Parathyroid adenoma (tissue), 2 donors: ENCODE measurements at regions not wholly inside any gene's neighbourhood (a gene's known extent, or its start where the extent isn't known, plus 50 kb on each side); places are given as distances from the start of the nearest gene placed in this dataset.

Source experiments
- H2AFZ ChIP-seq: fragments of 300-600 bp; sonication (generic); one replicate; pipeline ENCODE4 v1.7.0; 2017; ENCODE audit warnings: antibody characterized with exemption, mild to moderate bottlenecking
- H3K27ac ChIP-seq: fragments of 300-600 bp; sonication (generic); one replicate; pipeline ENCODE4 v1.7.0; 2017
- H3K27me3 ChIP-seq: fragments of 300-600 bp; sonication (generic); one replicate; pipeline ENCODE4 v1.7.0; 2017; ENCODE audit warnings: low read length; ENCODE audit not compliant: control insufficient read depth, insufficient read depth
- H3K36me3 ChIP-seq: fragments of 300-600 bp; sonication (generic); one replicate; pipeline ENCODE4 v1.7.0; 2017; ENCODE audit warnings: low read length; ENCODE audit not compliant: control insufficient read depth, insufficient read depth
- H3K4me1 ChIP-seq: fragments of 300-600 bp; sonication (generic); one replicate; pipeline ENCODE4 v1.7.0; 2017; ENCODE audit warnings: control low read depth
- H3K4me2 ChIP-seq: fragments of 300-600 bp; sonication (generic); one replicate; pipeline ENCODE4 v1.7.0; 2017; ENCODE audit warnings: low read length
- H3K4me3 ChIP-seq: fragments of 300-600 bp; sonication (generic); one replicate; pipeline ENCODE4 v1.7.0; 2017; ENCODE audit warnings: low read depth, low read length
- H3K79me2 ChIP-seq: fragments of 300-600 bp; sonication (generic); one replicate; pipeline ENCODE4 v1.7.0; 2017; ENCODE audit warnings: control low read depth
- H3K9ac ChIP-seq: fragments of 300-600 bp; sonication (generic); one replicate; pipeline ENCODE4 v1.7.0; 2017; ENCODE audit warnings: mild to moderate bottlenecking
- H3K9me3 ChIP-seq: fragments of 300-600 bp; sonication (generic); one replicate; pipeline ENCODE4 v1.7.0; 2017; ENCODE audit warnings: low read length; ENCODE audit not compliant: control insufficient read depth
- TF ChIP-seq, protein P1 (sequence below): fragments of 300-600 bp; sonication (generic); IDR thresholded peaks from one replicate; pipeline ENCODE4 v1.7.0; 2017; ENCODE audit warnings: antibody characterized with exemption, mild to moderate bottlenecking
- donor health status: primary hyperparathyroidism.

DNA sequence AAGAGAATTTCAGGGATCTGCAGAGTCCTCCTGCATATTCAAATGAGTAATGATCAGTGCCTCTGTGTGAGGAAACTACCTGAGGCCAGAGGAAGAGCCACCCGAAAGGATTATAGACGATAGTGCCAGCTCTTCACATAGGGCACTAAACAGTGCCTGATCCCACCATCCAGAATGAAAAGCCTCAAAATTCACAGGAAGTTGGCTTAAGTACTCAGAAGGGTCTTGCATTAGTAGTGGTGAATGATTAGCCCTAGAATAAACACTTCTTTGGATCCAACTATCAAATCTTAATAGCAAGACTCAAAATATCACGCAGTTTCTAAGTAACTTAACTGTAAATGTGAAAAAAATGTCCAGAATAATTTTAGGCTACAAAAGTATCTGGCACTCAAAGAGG is 324.4 kb downstream of the ZNF674 start:
- Histone ChIP-seq H3K27ac (no peak overlapping the region), H3K4me2 (no peak overlapping the region), H3K4me3 (no peak overlapping the region), H3K79me2 (no peaks in the 10 kb centered on the region), H3K9ac (no peak overlapping the region), H3K9me3 (no peaks in the 10 kb centered on the region), H2AFZ (no peak overlapping the region), H3K36me3 (no peaks in the 10 kb centered on the region), H3K4me1 (no peaks in the 10 kb centered on the region), H3K27me3 (no peaks in the 10 kb centered on the region)
- TF ChIP-seq, protein P1, sequence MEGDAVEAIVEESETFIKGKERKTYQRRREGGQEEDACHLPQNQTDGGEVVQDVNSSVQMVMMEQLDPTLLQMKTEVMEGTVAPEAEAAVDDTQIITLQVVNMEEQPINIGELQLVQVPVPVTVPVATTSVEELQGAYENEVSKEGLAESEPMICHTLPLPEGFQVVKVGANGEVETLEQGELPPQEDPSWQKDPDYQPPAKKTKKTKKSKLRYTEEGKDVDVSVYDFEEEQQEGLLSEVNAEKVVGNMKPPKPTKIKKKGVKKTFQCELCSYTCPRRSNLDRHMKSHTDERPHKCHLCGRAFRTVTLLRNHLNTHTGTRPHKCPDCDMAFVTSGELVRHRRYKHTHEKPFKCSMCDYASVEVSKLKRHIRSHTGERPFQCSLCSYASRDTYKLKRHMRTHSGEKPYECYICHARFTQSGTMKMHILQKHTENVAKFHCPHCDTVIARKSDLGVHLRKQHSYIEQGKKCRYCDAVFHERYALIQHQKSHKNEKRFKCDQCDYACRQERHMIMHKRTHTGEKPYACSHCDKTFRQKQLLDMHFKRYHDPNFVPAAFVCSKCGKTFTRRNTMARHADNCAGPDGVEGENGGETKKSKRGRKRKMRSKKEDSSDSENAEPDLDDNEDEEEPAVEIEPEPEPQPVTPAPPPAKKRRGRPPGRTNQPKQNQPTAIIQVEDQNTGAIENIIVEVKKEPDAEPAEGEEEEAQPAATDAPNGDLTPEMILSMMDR, result no peak

DNA sequence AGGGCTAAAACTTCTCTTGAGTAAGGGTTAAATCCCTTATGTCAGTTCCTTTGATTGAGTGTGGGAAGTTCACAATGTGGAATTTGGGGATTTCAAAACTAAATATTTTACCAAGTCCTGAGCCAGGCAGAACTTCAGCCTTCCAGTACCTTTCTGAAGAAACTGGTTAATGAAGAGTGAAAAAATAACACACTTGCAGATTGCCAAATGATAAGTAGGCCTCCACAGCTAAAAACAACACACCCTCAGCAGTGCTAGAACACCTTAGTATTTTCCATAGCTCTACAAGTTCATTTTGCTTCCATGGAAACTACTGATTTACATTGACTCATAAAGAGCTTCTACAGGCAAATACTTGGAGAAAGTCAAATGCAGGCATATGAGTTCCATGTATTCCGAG is 326.8 kb downstream of the ZNF674 start:
- Histone ChIP-seq H3K9me3 (no peaks in the 10 kb centered on the region), H3K4me2 (no peak overlapping the region), H3K79me2 (no peaks in the 10 kb centered on the region), H3K4me3 (peak overlapping the region; percentile 5), H3K27ac (no peak overlapping the region), H3K36me3 (no peaks in the 10 kb centered on the region), H3K27me3 (no peaks in the 10 kb centered on the region), H3K4me1 (no peaks in the 10 kb centered on the region), H3K9ac (no peak overlapping the region), H2AFZ (no peak overlapping the region)
- TF ChIP-seq, protein P1, result no peak

DNA sequence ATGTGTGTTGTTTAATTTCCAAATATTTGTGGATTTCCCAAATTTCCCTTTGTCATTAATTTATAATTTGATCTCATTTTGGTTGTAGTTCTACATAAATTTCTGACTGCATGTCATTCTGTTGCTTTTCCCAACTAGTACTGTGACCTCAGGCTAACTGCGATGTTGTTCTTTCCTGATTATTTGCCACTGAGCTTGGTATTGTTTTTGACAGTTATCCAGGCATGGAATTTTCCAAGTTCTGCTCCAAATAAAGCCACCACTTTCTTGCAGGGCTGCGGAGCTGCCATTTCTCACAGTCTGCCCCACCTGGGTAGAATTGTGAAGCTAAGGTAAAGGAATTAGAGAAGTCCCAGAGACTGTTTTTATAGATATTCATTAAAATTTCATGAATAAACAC is 328.8 kb downstream of the ZNF674 start:
- no peak overlapping the region for H3K4me3 ChIP-seq
- H3K36me3 ChIP-seq, result no peaks in the 10 kb centered on the region
- H3K4me2 ChIP-seq, result peak overlapping the region; percentile 42
- TF ChIP-seq, protein P1, result no peak
- no peak overlapping the region for H3K27ac ChIP-seq
- H3K27me3 ChIP-seq, result no peaks in the 10 kb centered on the region
- H2AFZ ChIP-seq, result no peak overlapping the region
- H3K4me1 ChIP-seq, result no peaks in the 10 kb centered on the region
- no peak overlapping the region for H3K9ac ChIP-seq
- H3K9me3 ChIP-seq, result no peaks in the 10 kb centered on the region
- H3K79me2 ChIP-seq, result no peaks in the 10 kb centered on the region

DNA sequence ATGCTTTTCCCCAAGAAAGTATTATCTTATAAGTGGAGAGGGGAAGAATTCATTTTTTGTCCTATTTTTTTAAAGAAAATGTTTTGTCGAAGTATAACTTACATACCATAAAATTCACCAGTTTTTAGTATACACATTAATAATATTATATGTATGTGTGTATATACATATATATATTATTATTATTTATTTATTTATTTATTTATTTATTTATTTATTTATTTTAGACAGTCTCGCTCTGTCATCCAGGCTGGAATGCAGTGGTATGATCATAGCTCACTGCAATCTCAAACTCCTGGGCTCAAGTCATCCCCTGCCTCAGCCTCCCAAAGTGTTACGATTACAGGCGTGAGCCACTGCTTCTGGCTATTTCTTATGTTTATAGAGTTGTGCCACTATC is 334.1 kb downstream of the ZNF674 start:
- Histone ChIP-seq H3K36me3 (no peaks in the 10 kb centered on the region), H3K27ac (no peak overlapping the region), H3K4me2 (no peak overlapping the region), H3K4me3 (no peak overlapping the region), H3K9ac (no peak overlapping the region), H2AFZ (no peak overlapping the region), H3K27me3 (no peaks in the 10 kb centered on the region), H3K79me2 (no peaks in the 10 kb centered on the region), H3K9me3 (no peaks in the 10 kb centered on the region), H3K4me1 (peaks cover 5% of the 10 kb centered on the region)
- TF ChIP-seq, protein P1, result no peak

DNA sequence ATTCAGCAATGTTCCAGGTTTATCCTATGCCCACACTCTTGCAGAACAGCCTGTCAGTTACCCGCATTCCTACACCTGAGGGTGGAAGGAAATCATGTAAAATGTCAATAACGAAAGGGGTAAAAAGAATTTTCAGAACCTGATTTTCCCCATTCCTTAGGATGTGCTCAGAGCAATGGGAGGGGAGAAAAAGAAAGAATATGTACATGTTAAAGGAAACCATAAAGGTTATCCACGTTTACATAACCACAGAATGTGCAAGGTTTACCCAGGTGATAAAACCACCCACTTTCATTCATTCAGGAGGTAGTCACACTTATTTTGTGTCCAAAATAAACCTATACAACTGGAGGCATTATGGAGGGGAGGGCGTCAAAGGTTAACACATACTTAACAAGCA is 335.5 kb downstream of the ZNF674 start:
- TF ChIP-seq, protein P1, result no peak
- Histone ChIP-seq H3K4me2 (no peak overlapping the region), H3K9me3 (no peaks in the 10 kb centered on the region), H3K36me3 (no peaks in the 10 kb centered on the region), H2AFZ (no peak overlapping the region), H3K79me2 (no peaks in the 10 kb centered on the region), H3K27me3 (no peaks in the 10 kb centered on the region), H3K27ac (no peak overlapping the region), H3K4me1 (peaks cover 5% of the 10 kb centered on the region), H3K4me3 (no peak overlapping the region), H3K9ac (no peak overlapping the region)
